Pancreas (tissue), 10 donors: ENCODE measurements at regions not wholly inside any gene's neighbourhood (a gene's known extent, or its start where the extent isn't known, plus 50 kb on each side); places are given as distances from the start of the nearest gene placed in this dataset.
A peak's percentile ranks its signal among the peaks of the same experiment; 100 is the strongest.

ENCODE experiments used
- ATAC-seq, 4 donors: fragments of 200-7000 bp; cut with Tn5 transposase; one replicate each; pipeline versions ENCODE4 v1.8.0 to v1.9.1; 2020; ENCODE audit warnings: mild to moderate bottlenecking in 4 of 4, moderate library complexity in 4 of 4
- DNase-seq, 6 donors: peaks; one replicate each; pipeline ENCODE4 v3.0.0-alpha.2; 2020
- FAIRE-seq: peaks from 2 replicates; lab custom pipeline; 2012; peaks lifted over from hg19 to GRCh38; lab: Jason Lieb, UNC
- H3K27ac ChIP-seq, 4 donors: fragments of 200-600 bp; sonication (generic); 1 replicate in 3 of 4; 2 replicates in 1 of 4; pipeline versions ENCODE4 v1.5.0 to v1.8.0; 2020
- H3K27me3 ChIP-seq, 4 donors: fragments of 200-600 bp; one replicate each; pipeline ENCODE4 v1.8.0; 2021
- H3K36me3 ChIP-seq, 3 donors: fragments of 200-600 bp; sonication (generic) in 1 of 3; one replicate each; pipeline versions ENCODE4 v1.5.0 to v1.8.0; 2020 to 2021
- H3K4me1 ChIP-seq, 3 donors: fragments of 200-600 bp; one replicate each; pipeline ENCODE4 v1.8.0; 2021
- H3K4me3 ChIP-seq, 4 donors: fragments of 200-600 bp; sonication (generic) in 2 of 4; one replicate each; pipeline versions ENCODE4 v1.5.0 to v1.8.0; 2020 to 2021
- H3K9me3 ChIP-seq, 4 donors: fragments of 200-600 bp; one replicate each; pipeline ENCODE4 v1.8.0; 2021
- WGBS, 2 donors: extraction: QIAGEN DNeasy Blood & Tissue Kit; methylation state at CpG; one replicate each; pipeline ENCODE4 v1.1.7; 2013; 5-methylcytosine and 5-hydroxymethylcytosine counted together
- intact Hi-C, 3 donors: fragments of 100-400 bp; cut with DNase I; formaldehyde crosslinking; loops; one replicate each; pipeline versions ENCODE4 v1.11.1 to v1.14.2; 2022
- TF ChIP-seq, protein P1 (sequence below), 4 donors: fragments of 200-600 bp; sonication (generic) in 3 of 4; IDR thresholded peaks; one replicate each; pipeline versions ENCODE4 v1.5.0 to v1.8.0; 2021; ENCODE audit warnings: antibody characterized with exemption in 4 of 4
- donor health status: healthy with polysubstance abuse.
- donor health status: DM: no; HTN: no; CAD: no; lungs with moderate emphysema.
- donor health status: DM: no; HTN: no; CAD: no.
- donor health status: control.
- donor health status: control.
- donor health status: Bipolar disorder and iron deficiency.
- donor health status: DM: yes; HTN: yes; CAD: no.
- donor health status: DM: no; HTN: no; CAD: no.
- donor health status: DM: no; HTN: no; CAD: no.
- donor health status: DM: yes; HTN: yes; CAD: no.

DNA sequence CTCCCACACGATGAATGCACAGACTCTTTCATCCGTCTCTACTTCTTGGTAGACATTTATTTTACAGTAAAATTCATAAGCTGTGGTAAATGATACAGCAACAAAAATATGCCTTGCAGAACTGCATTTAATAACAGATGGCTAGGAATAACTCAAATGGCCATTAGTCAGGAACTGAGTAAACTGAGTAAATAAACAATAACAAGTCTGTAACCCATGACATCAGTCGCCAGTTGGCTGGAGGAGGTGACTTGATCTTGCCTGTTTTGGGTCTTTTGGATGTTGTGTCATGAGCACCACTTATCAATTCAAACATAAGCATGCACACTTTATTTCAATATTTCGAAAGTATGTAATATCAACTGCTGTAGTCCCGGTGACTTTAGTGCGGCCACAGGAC lies 632.6 kb upstream of the ARGLU1 start:
- DNase-seq (no peak), ATAC-seq (no peak), FAIRE-seq (no peak)
- Histone ChIP-seq H3K27me3 (no peaks in the 10 kb centered on the region), H3K4me3 (no peak overlapping the region), H3K36me3 (no peaks in the 10 kb centered on the region), H3K4me1 (no peaks in the 10 kb centered on the region), H3K27ac (no peak overlapping the region), H3K9me3 (no peaks in the 10 kb centered on the region)
- intact Hi-C loops, result no loop called here
- TF ChIP-seq, protein P1, sequence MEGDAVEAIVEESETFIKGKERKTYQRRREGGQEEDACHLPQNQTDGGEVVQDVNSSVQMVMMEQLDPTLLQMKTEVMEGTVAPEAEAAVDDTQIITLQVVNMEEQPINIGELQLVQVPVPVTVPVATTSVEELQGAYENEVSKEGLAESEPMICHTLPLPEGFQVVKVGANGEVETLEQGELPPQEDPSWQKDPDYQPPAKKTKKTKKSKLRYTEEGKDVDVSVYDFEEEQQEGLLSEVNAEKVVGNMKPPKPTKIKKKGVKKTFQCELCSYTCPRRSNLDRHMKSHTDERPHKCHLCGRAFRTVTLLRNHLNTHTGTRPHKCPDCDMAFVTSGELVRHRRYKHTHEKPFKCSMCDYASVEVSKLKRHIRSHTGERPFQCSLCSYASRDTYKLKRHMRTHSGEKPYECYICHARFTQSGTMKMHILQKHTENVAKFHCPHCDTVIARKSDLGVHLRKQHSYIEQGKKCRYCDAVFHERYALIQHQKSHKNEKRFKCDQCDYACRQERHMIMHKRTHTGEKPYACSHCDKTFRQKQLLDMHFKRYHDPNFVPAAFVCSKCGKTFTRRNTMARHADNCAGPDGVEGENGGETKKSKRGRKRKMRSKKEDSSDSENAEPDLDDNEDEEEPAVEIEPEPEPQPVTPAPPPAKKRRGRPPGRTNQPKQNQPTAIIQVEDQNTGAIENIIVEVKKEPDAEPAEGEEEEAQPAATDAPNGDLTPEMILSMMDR (IDR thresholded peaks at IDR 0.05), result no peak
- 75 to 82% methylated on average over 6 of the region's 6 CpGs for WGBS, 2 donors

DNA sequence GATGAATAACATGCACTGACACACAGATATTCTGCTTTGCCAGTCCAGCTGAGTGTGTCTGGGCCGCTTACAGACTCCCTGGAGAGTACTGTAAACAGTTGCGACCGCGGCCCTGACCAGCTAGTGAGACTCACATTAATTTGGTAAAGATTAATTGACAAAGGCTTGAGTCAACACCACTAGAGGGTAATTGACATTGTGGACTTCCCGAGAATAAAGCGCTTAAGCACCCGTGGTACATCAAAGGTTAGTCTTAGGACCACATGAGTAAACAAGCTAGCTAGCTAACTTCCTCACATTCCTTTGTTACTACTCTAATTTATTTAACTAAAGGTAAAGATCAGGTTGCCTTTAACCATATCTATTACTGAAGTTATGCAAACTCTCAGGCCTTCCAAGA lies 624.4 kb upstream of the ARGLU1 start:
- Histone ChIP-seq H3K4me3 (no peak overlapping the region), H3K27ac (no peak overlapping the region), H3K4me1 (no peaks in the 10 kb centered on the region), H3K27me3 (no peaks in the 10 kb centered on the region), H3K9me3 (no peaks in the 10 kb centered on the region), H3K36me3 (no peaks in the 10 kb centered on the region)
- WGBS, 2 donors, result 15 to 24% methylated on average over 7 of the region's 7 CpGs
- DNase-seq, result no peak
- TF ChIP-seq, protein P1 (IDR thresholded peaks at IDR 0.05), result no peak
- ATAC-seq, result no peak
- no peak for FAIRE-seq
- intact Hi-C loops, result no loop called here

GRCh38 chr13:107190065-107190464 lies 622.1 kb upstream of the ARGLU1 start:
- TF ChIP-seq, protein P1 (IDR thresholded peaks at IDR 0.05), result no peak
- intact Hi-C loops, result no loop called here
- 81 to 93% methylated on average over 1 of the region's 1 CpG for WGBS, 2 donors

DNA sequence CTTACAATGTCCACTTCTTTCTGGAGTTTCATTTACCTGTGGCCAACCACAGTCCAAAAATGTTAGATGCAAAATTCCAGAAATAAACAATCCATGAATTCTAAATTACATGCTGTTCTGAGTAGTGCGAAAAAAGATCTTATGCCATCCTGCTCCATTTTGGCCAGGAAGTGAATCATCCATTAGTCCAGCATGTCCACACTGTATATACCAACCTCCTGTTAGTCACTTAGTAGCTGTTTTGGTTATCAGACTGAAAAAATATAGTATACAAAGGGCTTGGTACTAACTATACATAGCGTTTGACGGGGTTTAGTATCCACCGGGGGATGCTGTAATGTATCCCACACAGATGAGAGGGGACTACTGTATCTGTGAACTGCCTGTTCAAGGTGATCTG lies 618.0 kb upstream of the ARGLU1 start:
- intact Hi-C loops, result no loop called here
- WGBS, 2 donors, result 78 to 93% methylated on average over 4 of the region's 4 CpGs
- no peak for FAIRE-seq

More at GRCh38 chr13:107190065-107190464, 622.1 kb upstream of the ARGLU1 start:
- FAIRE-seq (no peak), DNase-seq (no peak), ATAC-seq (no peak)
- Histone ChIP-seq H3K27me3 (no peaks in the 10 kb centered on the region), H3K36me3 (no peaks in the 10 kb centered on the region), H3K9me3 (no peaks in the 10 kb centered on the region), H3K27ac (no peak overlapping the region), H3K4me1 (no peaks in the 10 kb centered on the region), H3K4me3 (no peak overlapping the region)

GRCh38 chr13:107170270-107170931 lies 602.5 kb upstream of the ARGLU1 start:
- H3K9me3 ChIP-seq, result no peaks in the 10 kb centered on the region
- peak in 1 of 6 donors; percentile 19 for DNase-seq
- H3K27ac ChIP-seq, result no peak overlapping the region
- H3K36me3 ChIP-seq, result no peaks in the 10 kb centered on the region
- no peaks in the 10 kb centered on the region for H3K27me3 ChIP-seq
- no peaks in the 10 kb centered on the region for H3K4me1 ChIP-seq
- WGBS, 2 donors, result 66 to 74% methylated on average over 12 of the region's 12 CpGs
- H3K4me3 ChIP-seq, result no peak overlapping the region
- intact Hi-C loops, result no loop called here
- ATAC-seq, result no peak
- FAIRE-seq, result no peak
- TF ChIP-seq, protein P1 (IDR thresholded peaks at IDR 0.05), result no peak

More for the DNA sequence above, 618.0 kb upstream of the ARGLU1 start:
- H3K27ac ChIP-seq, result no peak overlapping the region
- no peaks in the 10 kb centered on the region for H3K4me1 ChIP-seq
- no peaks in the 10 kb centered on the region for H3K9me3 ChIP-seq
- H3K27me3 ChIP-seq, result no peaks in the 10 kb centered on the region
- ATAC-seq (no peak), DNase-seq (no peak)
- TF ChIP-seq, protein P1 (IDR thresholded peaks at IDR 0.05), result no peak
- H3K36me3 ChIP-seq, result no peaks in the 10 kb centered on the region
- H3K4me3 ChIP-seq, result no peak overlapping the region
